ENCODE measurements at regions not wholly inside any gene's neighbourhood (a gene's known extent, or its start where the extent isn't known, plus 50 kb on each side); places are given as distances from the start of the nearest gene placed in this dataset.

GRCh38 chr14:87001333-87001732 is 991.6 kb downstream of the GALC start:
- no peak overlapping the region for H2AK5ac ChIP-seq (ENCODE audit: low read depth, low read length)
- H3K18ac ChIP-seq (ENCODE audit: low read depth, low read length): no peak overlapping the region
- H2BK5ac ChIP-seq (ENCODE audit: low read depth, low read length, poor library complexity, severe bottlenecking): no peak overlapping the region
- DNase-seq (no peak), ATAC-seq (ENCODE audit: low read depth) (no peak)
- no peak overlapping the region for H3K23ac ChIP-seq (ENCODE audit: low read depth, low read length)
- no peak overlapping the region for H2BK15ac ChIP-seq (ENCODE audit: low read depth, low read length)
- TF ChIP-seq POLR2A (IDR thresholded peaks at IDR 0.05; ENCODE audit: low read depth, low read length): no peak
- TF ChIP-seq CHD1 (IDR thresholded peaks at IDR 0.05; ENCODE audit: low read depth, low read length): no peak
- TF ChIP-seq CEBPB (IDR thresholded peaks at IDR 0.05; ENCODE audit: low read depth, low read length): no peak
- ChIA-PET POLR2A (ENCODE audit: unreplicated experiment) (no interaction called here), CTCF (interaction anchor here (0.6 kb wide), 1 partner anchor 615 kb away, joined by 3 read pairs; no protein-coding TSS in a partner anchor)
- no peak overlapping the region for H2AK9ac ChIP-seq (replicated peaks; ENCODE audit: low read depth, low read length, poor library complexity)
- H3K4me3 ChIP-seq (ENCODE audit: insufficient read depth, low read depth, low read length): no peak overlapping the region
- H3K4me1 ChIP-seq (ENCODE audit: control insufficient read depth, insufficient read depth, low read length): no peaks in the 10 kb centered on the region
- no peak overlapping the region for H4K91ac ChIP-seq (ENCODE audit: insufficient read depth, low read depth, low read length)
- H3K4ac ChIP-seq (ENCODE audit: low read depth, low read length): no peak overlapping the region
- H3K27ac ChIP-seq (ENCODE audit: insufficient read depth, low read length): no peak overlapping the region
- H3K36me3 ChIP-seq (ENCODE audit: control insufficient read depth, insufficient read depth, low read length): no peaks in the 10 kb centered on the region
- WGBS, 2 experiments (ENCODE audit: extremely low coverage in 2 of 2, insufficient read length in 1 of 2): no CpG with 5 or more reads among the region's 2 CpGs
- no peak overlapping the region for H2BK120ac ChIP-seq (ENCODE audit: low read depth, low read length)
- H3K27me3 ChIP-seq (ENCODE audit: control insufficient read depth, insufficient read depth, low read length): no peaks in the 10 kb centered on the region
- in situ Hi-C loops (cut with MboI; ENCODE audit: low sequenced_read_pairs): no loop called here
- intact Hi-C loops (cut with micrococcal nuclease): no loop called here
- H3K4me2 ChIP-seq (ENCODE audit: low read depth, low read length): no peak overlapping the region
- H3K14ac ChIP-seq (replicated peaks; ENCODE audit: low read depth, low read length): no peak overlapping the region
- no peaks in the 10 kb centered on the region for H3K9me1 ChIP-seq (ENCODE audit: insufficient read depth, low read length)
- no peak overlapping the region for H4K5ac ChIP-seq (ENCODE audit: low read depth, low read length)
- H3K56ac ChIP-seq (ENCODE audit: extremely low read depth, insufficient read depth, low read length): no peak overlapping the region
- H3K79me1 ChIP-seq (ENCODE audit: low read depth in 1 of 2, low read length in 2 of 2): no peaks in the 10 kb centered on the region
- no peaks in the 10 kb centered on the region for H4K20me1 ChIP-seq (ENCODE audit: insufficient read depth, low read length)
- peak overlapping the region; percentile 18; the same call in 1 of the 2 replicates for H2BK20ac ChIP-seq (ENCODE audit: low read depth, low read length)
- H4K8ac ChIP-seq (ENCODE audit: low read depth in 2 of 2, low read length in 2 of 2): 0 out of 4 replicates have a peak overlapping the region, but pooled peaks of 1 of the 2 experiments have one; percentile 17
- H3K9me3 ChIP-seq (ENCODE audit: control insufficient read depth, insufficient read depth, low read length): no peaks in the 10 kb centered on the region
- H2AFZ ChIP-seq (replicated peaks; ENCODE audit: low read length, poor library complexity): no peak overlapping the region
- BruUV-seq (replicated peaks): no TSS peak
- dilution Hi-C loops (cut with HindIII; ENCODE audit: low sequenced_read_pairs, unreplicated experiment): no loop called here
- H3K9ac ChIP-seq (ENCODE audit: low read depth, low read length): no peak overlapping the region

Data from IMR-90 (cell line).